Ishikawa (cell line): ENCODE measurements at regions not wholly inside any gene's neighbourhood (a gene's known extent, or its start where the extent isn't known, plus 50 kb on each side); places are given as distances from the start of the nearest gene placed in this dataset.

Experiments
- CEBPB ChIP-seq: IDR thresholded peaks from 2 replicates; pipeline ENCODE4 v1.6.1; 2012
- CREB1 ChIP-seq: IDR thresholded peaks from 2 replicates; pipeline ENCODE4 v1.6.1; 2012; ENCODE audit warnings: low read depth
- EGR1 ChIP-seq: IDR thresholded peaks from 2 replicates; pipeline ENCODE4 v1.6.1; 2012
- EP300 ChIP-seq: IDR thresholded peaks from 2 replicates; pipeline ENCODE4 v1.6.1; 2012; ENCODE audit warnings: borderline replicate concordance
- FOXM1 ChIP-seq: IDR thresholded peaks from 2 replicates; pipeline ENCODE4 v1.6.1; 2012; ENCODE audit warnings: low read depth, borderline replicate concordance
- NFIC ChIP-seq: IDR thresholded peaks from 2 replicates; pipeline ENCODE4 v1.6.1; 2012
- RAD21 ChIP-seq: IDR thresholded peaks from 2 replicates; pipeline ENCODE4 v1.6.1; 2012; ENCODE audit warnings: low read depth
- REST ChIP-seq: IDR thresholded peaks from 2 replicates; pipeline ENCODE4 v1.6.1; 2012; ENCODE audit warnings: low read depth, mild to moderate bottlenecking
- TAF1 ChIP-seq: IDR thresholded peaks from 2 replicates; pipeline ENCODE4 v1.6.1; 2012; ENCODE audit warnings: low read depth, mild to moderate bottlenecking
- TCF12 ChIP-seq: IDR thresholded peaks from 2 replicates; pipeline ENCODE4 v1.6.1; 2012; ENCODE audit warnings: low read depth
- TEAD4 ChIP-seq: IDR thresholded peaks from 2 replicates; pipeline ENCODE4 v1.6.1; 2012
- USF1 ChIP-seq: IDR thresholded peaks from 2 replicates; pipeline ENCODE4 v1.6.1; 2012
- YY1 ChIP-seq: IDR thresholded peaks from 2 replicates; pipeline ENCODE4 v1.6.1; 2012; ENCODE audit warnings: low read depth
- ZBTB7A ChIP-seq: IDR thresholded peaks from 2 replicates; pipeline ENCODE4 v1.6.1; 2012; ENCODE audit warnings: low read depth
- TF ChIP-seq, protein P1 (sequence below): IDR thresholded peaks from 2 replicates; pipeline ENCODE4 v1.6.1; 2012

- TF ChIP-seq ZBTB7A (no peak), USF1 (no peak), RAD21 (peak; percentile 62), CREB1 (no peak)
Measured at GRCh38 chr7:46776790-46777189, 805.1 kb downstream of the TNS3 start.

DNA sequence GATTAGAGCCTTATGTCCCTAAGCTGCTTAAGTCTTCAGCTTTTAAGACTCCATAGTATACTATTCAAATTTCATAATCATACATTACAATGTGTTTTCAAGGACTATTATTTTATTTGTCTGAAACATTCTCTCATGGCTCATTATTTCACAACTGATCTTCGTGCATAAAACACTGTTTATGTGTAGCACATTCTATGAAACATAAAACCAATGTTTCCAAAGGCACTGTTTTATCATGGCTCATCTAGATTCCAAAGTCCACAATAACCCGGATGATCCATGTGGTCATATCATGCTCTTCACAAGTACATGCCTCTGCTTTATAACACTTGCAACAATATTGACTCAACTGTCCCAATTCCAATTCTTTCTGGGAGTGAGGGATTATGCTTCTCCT is 806.1 kb downstream of the TNS3 start:
- TF ChIP-seq RAD21 (no peak), YY1 (no peak), CREB1 (no peak), REST (no peak), FOXM1 (no peak), NFIC (no peak)

GRCh38 chr7:46775020-46775419 is 806.9 kb downstream of the TNS3 start:
- TF ChIP-seq NFIC = no peak
- no peak for TF ChIP-seq TEAD4
- TF ChIP-seq EGR1 = no peak
- TF ChIP-seq FOXM1 = no peak
- TF ChIP-seq CEBPB = no peak
- TF ChIP-seq RAD21 = no peak
- TF ChIP-seq EP300 = no peak
- TF ChIP-seq REST = no peak
- no peak for TF ChIP-seq TCF12
- TF ChIP-seq YY1 = no peak
- TF ChIP-seq, protein P1, sequence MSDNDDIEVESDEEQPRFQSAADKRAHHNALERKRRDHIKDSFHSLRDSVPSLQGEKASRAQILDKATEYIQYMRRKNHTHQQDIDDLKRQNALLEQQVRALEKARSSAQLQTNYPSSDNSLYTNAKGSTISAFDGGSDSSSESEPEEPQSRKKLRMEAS = no peak
- no peak for TF ChIP-seq USF1
- TF ChIP-seq CREB1 = no peak
- no peak for TF ChIP-seq TAF1
- TF ChIP-seq ZBTB7A = no peak

DNA sequence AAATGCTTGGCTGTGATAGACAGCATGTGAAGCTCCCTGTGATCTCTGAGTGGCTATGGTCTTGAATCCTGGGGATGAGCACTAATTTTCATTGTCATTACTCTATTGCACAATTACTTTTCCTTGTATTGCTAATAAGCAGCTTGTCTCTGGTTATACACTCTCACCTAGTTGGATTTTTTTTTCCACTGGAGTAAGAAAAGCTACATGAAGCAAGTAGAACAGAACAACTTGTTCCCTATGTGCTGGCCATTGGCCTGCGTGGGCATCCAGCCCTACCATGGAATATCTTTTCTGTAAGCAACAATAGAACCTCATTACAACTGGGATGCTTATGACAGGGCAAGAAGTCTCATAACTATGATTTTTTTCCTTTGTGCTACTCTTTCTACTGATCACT is 807.4 kb downstream of the TNS3 start:
- TF ChIP-seq USF1 = no peak
- no peak for TF ChIP-seq YY1
- TF ChIP-seq TAF1 = no peak
- TF ChIP-seq TCF12 = no peak
- no peak for TF ChIP-seq EGR1
- TF ChIP-seq FOXM1 = no peak
- no peak for TF ChIP-seq NFIC
- TF ChIP-seq TEAD4 = no peak
- no peak for TF ChIP-seq CREB1
- TF ChIP-seq CEBPB = no peak
- TF ChIP-seq, protein P1 = no peak
- TF ChIP-seq REST = no peak
- no peak for TF ChIP-seq RAD21
- TF ChIP-seq ZBTB7A = no peak
- TF ChIP-seq EP300 = no peak

DNA sequence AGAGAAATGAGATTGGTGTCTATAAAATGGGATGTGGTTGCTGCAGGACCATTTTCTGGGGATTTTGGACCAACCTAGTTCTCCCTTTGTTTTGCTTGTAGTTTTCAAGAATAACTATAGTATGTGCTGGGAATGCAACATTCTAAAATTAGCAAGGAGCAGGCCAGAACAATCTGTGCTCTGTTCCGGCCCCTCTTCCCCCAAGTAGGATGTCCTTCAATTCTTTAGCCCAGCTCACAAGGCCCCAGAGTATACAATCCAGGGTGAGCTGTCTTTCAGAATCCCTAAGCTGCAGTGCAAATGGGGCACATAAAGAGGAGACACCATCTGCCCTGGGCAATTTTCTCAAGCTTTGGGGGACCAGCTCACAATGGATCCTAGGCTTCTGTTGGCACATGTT is 809.1 kb downstream of the TNS3 start:
- TF ChIP-seq ZBTB7A (no peak), CREB1 (no peak), NFIC (no peak), YY1 (no peak), CEBPB (no peak), TAF1 (no peak)
- TF ChIP-seq, protein P1 = no peak
